ENCODE measurements at regions not wholly inside any gene's neighbourhood (a gene's known extent, or its start where the extent isn't known, plus 50 kb on each side); places are given as distances from the start of the nearest gene placed in this dataset.

GRCh38 chr5:96031811-96032261 lies 70.2 kb upstream of the ELL2 start:
- no peak for TF ChIP-seq CTCF (IDR thresholded peaks at IDR 0.05)
- H3K4me3 ChIP-seq (ENCODE audit: low read depth, low read length) = no peak overlapping the region
- H3K4me1 ChIP-seq = no peaks in the 10 kb centered on the region

GRCh38 chr5:96031180-96031579 lies 69.5 kb upstream of the ELL2 start:
- Histone ChIP-seq H3K4me3 (ENCODE audit: low read depth, low read length) (no peak overlapping the region), H3K4me1 (no peaks in the 10 kb centered on the region), H3K9ac (no peak overlapping the region), H3K9me3 (ENCODE audit: control insufficient read depth, low read length) (no peaks in the 10 kb centered on the region), H3K27me3 (ENCODE audit: control insufficient read depth, insufficient read depth, low read length) (no peaks in the 10 kb centered on the region), H3K79me2 (no peaks in the 10 kb centered on the region), H3K27ac (no peak overlapping the region), H3K4me2 (ENCODE audit: low read length) (no peak overlapping the region), H3K36me3 (ENCODE audit: control insufficient read depth, insufficient read depth, low read length) (no peaks in the 10 kb centered on the region), H2AFZ (no peak overlapping the region)
- no peak for TF ChIP-seq CTCF (IDR thresholded peaks at IDR 0.05)

More at GRCh38 chr5:96031811-96032261, 70.2 kb upstream of the ELL2 start:
- H3K27ac ChIP-seq = no peak overlapping the region
- no peaks in the 10 kb centered on the region for H3K79me2 ChIP-seq
- H2AFZ ChIP-seq = no peak overlapping the region
- no peaks in the 10 kb centered on the region for H3K36me3 ChIP-seq (ENCODE audit: control insufficient read depth, insufficient read depth, low read length)
- H3K4me2 ChIP-seq (ENCODE audit: low read length) = no peak overlapping the region
- no peaks in the 10 kb centered on the region for H3K9me3 ChIP-seq (ENCODE audit: control insufficient read depth, low read length)
- H3K9ac ChIP-seq = no peak overlapping the region
- H3K27me3 ChIP-seq (ENCODE audit: control insufficient read depth, insufficient read depth, low read length) = no peaks in the 10 kb centered on the region

GRCh38 chr5:96026406-96027041 lies 64.9 kb upstream of the ELL2 start:
- Histone ChIP-seq H3K36me3 (ENCODE audit: control insufficient read depth, insufficient read depth, low read length) (no peaks in the 10 kb centered on the region), H3K27ac (no peak overlapping the region)

GRCh38 chr5:96024683-96025475 lies 63.2 kb upstream of the ELL2 start:
- no peak overlapping the region for H3K27ac ChIP-seq

More at GRCh38 chr5:96026406-96027041, 64.9 kb upstream of the ELL2 start:
- no peaks in the 10 kb centered on the region for H3K79me2 ChIP-seq
- H3K4me2 ChIP-seq (ENCODE audit: low read length) = no peak overlapping the region
- H3K9me3 ChIP-seq (ENCODE audit: control insufficient read depth, low read length) = no peaks in the 10 kb centered on the region
- no peaks in the 10 kb centered on the region for H3K27me3 ChIP-seq (ENCODE audit: control insufficient read depth, insufficient read depth, low read length)
- no peak for TF ChIP-seq CTCF (IDR thresholded peaks at IDR 0.05)
- H3K4me1 ChIP-seq = peaks cover 4% of the 10 kb centered on the region
- no peak overlapping the region for H3K4me3 ChIP-seq (ENCODE audit: low read depth, low read length)
- H2AFZ ChIP-seq = no peak overlapping the region
- no peak overlapping the region for H3K9ac ChIP-seq

More at GRCh38 chr5:96024683-96025475, 63.2 kb upstream of the ELL2 start:
- Histone ChIP-seq H3K9me3 (ENCODE audit: control insufficient read depth, low read length) (no peaks in the 10 kb centered on the region), H3K79me2 (no peaks in the 10 kb centered on the region), H3K27me3 (ENCODE audit: control insufficient read depth, insufficient read depth, low read length) (no peaks in the 10 kb centered on the region), H2AFZ (peak overlapping the region; percentile 48), H3K36me3 (ENCODE audit: control insufficient read depth, insufficient read depth, low read length) (no peaks in the 10 kb centered on the region), H3K9ac (no peak overlapping the region), H3K4me3 (ENCODE audit: low read depth, low read length) (no peak overlapping the region), H3K4me1 (peaks cover 4% of the 10 kb centered on the region), H3K4me2 (ENCODE audit: low read length) (no peak overlapping the region)
- no peak for TF ChIP-seq CTCF (IDR thresholded peaks at IDR 0.05)

All from parathyroid adenoma (tissue), 2 donors.